Hypothalamus (tissue), 51 donors: ENCODE measurements at regions not wholly inside any gene's neighbourhood (a gene's known extent, or its start where the extent isn't known, plus 50 kb on each side); places are given as distances from the start of the nearest gene placed in this dataset.
A peak's percentile ranks its signal among the peaks of the same experiment; 100 is the strongest.

Experiments
- DNase-seq, 51 donors: peaks; one replicate each; lab custom pipeline; 2025; lab: John Stamatoyannopoulos, UW

- DNase-seq, result no peak
These were observed 269.1 kb downstream of the KIF4B start for GRCh38 chr5:155282503-155283107.

- no peak for DNase-seq
These were observed 272.2 kb downstream of the KIF4B start for GRCh38 chr5:155285706-155286105.

- no peak for DNase-seq
These were observed 277.4 kb downstream of the KIF4B start for GRCh38 chr5:155290937-155291336.

- DNase-seq, result no peak
These were observed 280.1 kb downstream of the KIF4B start for GRCh38 chr5:155293605-155294178.

GRCh38 chr5:155295111-155295510, 281.6 kb downstream of the KIF4B start:
- DNase-seq, result no peak

GRCh38 chr5:155299386-155300005, 285.9 kb downstream of the KIF4B start:
- no peak for DNase-seq

GRCh38 chr5:155303120-155303519, 289.6 kb downstream of the KIF4B start:
- DNase-seq, result no peak

- DNase-seq, result no peak
These were observed 293.7 kb downstream of the KIF4B start for GRCh38 chr5:155307229-155307628.

- no peak for DNase-seq
These were observed 294.7 kb downstream of the KIF4B start for GRCh38 chr5:155308289-155308688.

GRCh38 chr5:155309021-155309746, 295.6 kb downstream of the KIF4B start:
- no peak for DNase-seq

- no peak for DNase-seq
These were observed 298.2 kb downstream of the KIF4B start for GRCh38 chr5:155311721-155312120.

GRCh38 chr5:155313518-155313917, 300.0 kb downstream of the KIF4B start:
- DNase-seq, result no peak

GRCh38 chr5:155316070-155316714, 302.6 kb downstream of the KIF4B start:
- no peak for DNase-seq

- peak in 1 of 51 donors; percentile 15 for DNase-seq
These were observed 319.1 kb downstream of the KIF4B start for GRCh38 chr5:155332618-155333017.

- no peak for DNase-seq
These were observed 329.4 kb downstream of the KIF4B start for GRCh38 chr5:155342956-155343355.

- DNase-seq, result no peak
These were observed 329.9 kb downstream of the KIF4B start for GRCh38 chr5:155343468-155343867.

GRCh38 chr5:155353231-155353630, 339.7 kb downstream of the KIF4B start:
- no peak for DNase-seq

GRCh38 chr5:155366096-155366495, 352.5 kb downstream of the KIF4B start:
- no peak for DNase-seq

- no peak for DNase-seq
These were observed 354.3 kb downstream of the KIF4B start for GRCh38 chr5:155367841-155368240.

GRCh38 chr5:155368490-155368889, 354.9 kb downstream of the KIF4B start:
- DNase-seq, result no peak

- no peak for DNase-seq
These were observed 366.9 kb downstream of the KIF4B start for GRCh38 chr5:155380480-155380879.
